Kidney (tissue), 13 donors: ENCODE measurements at regions not wholly inside any gene's neighbourhood (a gene's known extent, or its start where the extent isn't known, plus 50 kb on each side); places are given as distances from the start of the nearest gene placed in this dataset.
A peak's percentile ranks its signal among the peaks of the same experiment; 100 is the strongest.

ENCODE experiments used
- DNase-seq, 5 donors: peaks; one replicate each; pipeline ENCODE4 v3.0.0-alpha.2; 2013 to 2020
- FAIRE-seq: peaks from 2 replicates; lab custom pipeline; 2012; peaks lifted over from hg19 to GRCh38; lab: Jason Lieb, UNC
- H3K27ac ChIP-seq, 2 donors: one replicate each; pipeline ENCODE4 v1.7.0; 2013; ENCODE audit warnings: low read depth in 2 of 2, low read length in 2 of 2, inconsistent platforms in 1 of 2
- H3K27me3 ChIP-seq: one replicate; pipeline ENCODE4 v1.7.1; 2013; ENCODE audit warnings: low read length, inconsistent platforms; ENCODE audit not compliant: control insufficient read depth, insufficient read depth
- H3K36me3 ChIP-seq, 3 donors: one replicate each; pipeline versions ENCODE4 v1.7.0 to v1.7.1; 2013; ENCODE audit warnings: low read length in 3 of 3, control low read depth in 1 of 3, inconsistent platforms in 1 of 3; ENCODE audit not compliant: insufficient read depth in 3 of 3, control insufficient read depth in 2 of 3
- H3K4me1 ChIP-seq, 3 donors: one replicate each; pipeline versions ENCODE4 v1.7.0 to v1.7.1; 2013; ENCODE audit warnings: low read length in 3 of 3, inconsistent platforms in 1 of 3, low read depth in 1 of 3; ENCODE audit not compliant: control insufficient read depth in 2 of 3, insufficient read depth in 2 of 3
- H3K4me3 ChIP-seq, 3 donors: one replicate each; pipeline versions ENCODE4 v1.7.0 to v1.8.1; 2013; ENCODE audit warnings: low read length in 3 of 3, control low read depth in 1 of 3, inconsistent platforms in 1 of 3
- H3K9ac ChIP-seq, 3 donors: one replicate each; pipeline versions ENCODE4 v1.7.0 to v1.7.1; 2013; ENCODE audit warnings: low read length in 3 of 3, control low read depth in 1 of 3, inconsistent platforms in 1 of 3
- H3K9me3 ChIP-seq, 3 donors: one replicate each; pipeline versions ENCODE4 v1.7.0 to v1.7.1; 2013; ENCODE audit warnings: low read length in 3 of 3, control low read depth in 1 of 3, inconsistent platforms in 1 of 3; ENCODE audit not compliant: control insufficient read depth in 2 of 3, insufficient read depth in 1 of 3
- intact Hi-C: fragments of 100-400 bp; cut with DNase I; formaldehyde crosslinking; loops from one replicate; pipeline ENCODE4 v1.11.1; 2022
- TF ChIP-seq, protein P1 (sequence below): IDR thresholded peaks from 3 replicates; pipeline ENCODE4 v1.5.1; 2012; ENCODE audit warnings: mild to moderate bottlenecking, moderate library complexity, borderline replicate concordance; ENCODE audit not compliant: insufficient read depth; ENCODE audit errors: extremely low read depth
- donor health status: control.
- donor health status: control.
- donor health status: control.
- donor health status: control.
- donor health status: control.
- donor health status: DM: yes; HTN: yes; CAD: no.
- donor health status: Normal renal cell carcinoma (clear cell type).

DNA sequence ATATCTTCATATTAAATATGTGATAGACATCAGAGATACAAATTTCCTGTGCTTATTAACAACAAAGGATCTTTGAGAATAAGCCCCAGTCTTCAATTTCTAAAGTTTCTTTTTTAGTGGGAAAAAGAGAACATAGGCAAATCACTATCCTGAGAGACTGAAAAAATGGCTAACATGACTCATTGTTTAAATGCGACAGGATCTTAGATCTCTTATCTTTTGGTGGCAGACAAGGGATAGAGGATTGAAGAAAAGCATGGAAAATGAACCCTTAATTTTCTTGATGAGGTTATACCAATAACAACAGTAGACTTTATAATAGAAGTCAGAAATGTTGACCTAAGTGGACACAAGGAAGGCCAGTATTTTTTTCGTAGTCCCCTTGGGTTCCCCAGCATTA is 178.6 kb upstream of the MAP3K7 start:
- no peaks in the 10 kb centered on the region for H3K4me1 ChIP-seq
- no peak for DNase-seq
- no peak for FAIRE-seq
- no peak overlapping the region for H3K4me3 ChIP-seq
- no peaks in the 10 kb centered on the region for H3K27me3 ChIP-seq
- no peak overlapping the region for H3K9ac ChIP-seq
- no peak overlapping the region for H3K27ac ChIP-seq
- TF ChIP-seq, protein P1, sequence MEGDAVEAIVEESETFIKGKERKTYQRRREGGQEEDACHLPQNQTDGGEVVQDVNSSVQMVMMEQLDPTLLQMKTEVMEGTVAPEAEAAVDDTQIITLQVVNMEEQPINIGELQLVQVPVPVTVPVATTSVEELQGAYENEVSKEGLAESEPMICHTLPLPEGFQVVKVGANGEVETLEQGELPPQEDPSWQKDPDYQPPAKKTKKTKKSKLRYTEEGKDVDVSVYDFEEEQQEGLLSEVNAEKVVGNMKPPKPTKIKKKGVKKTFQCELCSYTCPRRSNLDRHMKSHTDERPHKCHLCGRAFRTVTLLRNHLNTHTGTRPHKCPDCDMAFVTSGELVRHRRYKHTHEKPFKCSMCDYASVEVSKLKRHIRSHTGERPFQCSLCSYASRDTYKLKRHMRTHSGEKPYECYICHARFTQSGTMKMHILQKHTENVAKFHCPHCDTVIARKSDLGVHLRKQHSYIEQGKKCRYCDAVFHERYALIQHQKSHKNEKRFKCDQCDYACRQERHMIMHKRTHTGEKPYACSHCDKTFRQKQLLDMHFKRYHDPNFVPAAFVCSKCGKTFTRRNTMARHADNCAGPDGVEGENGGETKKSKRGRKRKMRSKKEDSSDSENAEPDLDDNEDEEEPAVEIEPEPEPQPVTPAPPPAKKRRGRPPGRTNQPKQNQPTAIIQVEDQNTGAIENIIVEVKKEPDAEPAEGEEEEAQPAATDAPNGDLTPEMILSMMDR: no peak
- H3K9me3 ChIP-seq: no peaks in the 10 kb centered on the region
- intact Hi-C loops: no loop called here
- H3K36me3 ChIP-seq: no peaks in the 10 kb centered on the region

DNA sequence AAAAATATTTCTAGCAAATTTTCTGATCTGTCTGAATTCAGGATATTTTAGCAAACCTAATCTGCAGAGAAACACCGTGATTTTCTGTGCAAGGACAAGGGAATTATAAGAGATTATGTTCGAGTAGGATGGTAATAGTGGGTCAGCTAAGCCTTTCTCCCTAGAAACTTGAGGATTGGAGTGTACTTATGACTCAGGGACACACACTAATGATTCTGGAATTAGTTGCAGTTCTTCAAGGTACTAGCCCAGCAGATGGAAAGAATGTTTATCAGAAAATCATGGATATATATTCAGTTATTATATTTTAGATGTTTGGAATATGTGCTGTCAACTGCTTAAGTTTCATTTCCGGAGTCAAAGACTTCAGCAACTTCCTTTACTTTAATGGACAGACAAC is 177.1 kb upstream of the MAP3K7 start:
- Histone ChIP-seq H3K27ac (no peak overlapping the region), H3K36me3 (no peaks in the 10 kb centered on the region), H3K4me3 (no peak overlapping the region), H3K9me3 (no peaks in the 10 kb centered on the region), H3K4me1 (no peaks in the 10 kb centered on the region), H3K9ac (no peak overlapping the region), H3K27me3 (no peaks in the 10 kb centered on the region)
- TF ChIP-seq, protein P1: no peak
- no peak for FAIRE-seq
- DNase-seq: no peak
- intact Hi-C loops: no loop called here

DNA sequence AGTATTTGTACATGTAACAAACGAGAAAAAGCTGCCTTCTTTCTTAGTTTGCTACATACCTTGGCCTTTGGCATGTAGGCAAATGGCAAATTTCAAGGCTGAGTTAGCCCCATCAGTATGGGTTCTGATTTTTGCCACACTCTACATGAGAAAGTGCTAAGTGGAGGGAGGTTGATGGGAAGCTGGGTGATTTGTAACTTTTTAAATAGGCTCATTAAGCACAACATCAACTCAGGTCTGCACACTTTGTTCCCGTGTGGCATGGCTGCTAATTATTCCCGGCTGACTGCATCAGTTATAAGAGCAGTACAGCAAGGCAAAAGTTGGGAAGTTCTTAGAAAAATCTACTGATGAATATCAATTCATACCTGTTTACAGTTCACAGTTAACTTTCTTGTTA is 172.8 kb upstream of the MAP3K7 start:
- Histone ChIP-seq H3K9me3 (no peaks in the 10 kb centered on the region), H3K27ac (no peak overlapping the region), H3K4me1 (no peaks in the 10 kb centered on the region), H3K27me3 (no peaks in the 10 kb centered on the region), H3K9ac (no peak overlapping the region), H3K4me3 (no peak overlapping the region), H3K36me3 (no peaks in the 10 kb centered on the region)
- FAIRE-seq (no peak), DNase-seq (peak in 3 of 5 donors; percentile 44 to 69 (median 64))
- intact Hi-C loops: no loop called here
- TF ChIP-seq, protein P1: no peak

DNA sequence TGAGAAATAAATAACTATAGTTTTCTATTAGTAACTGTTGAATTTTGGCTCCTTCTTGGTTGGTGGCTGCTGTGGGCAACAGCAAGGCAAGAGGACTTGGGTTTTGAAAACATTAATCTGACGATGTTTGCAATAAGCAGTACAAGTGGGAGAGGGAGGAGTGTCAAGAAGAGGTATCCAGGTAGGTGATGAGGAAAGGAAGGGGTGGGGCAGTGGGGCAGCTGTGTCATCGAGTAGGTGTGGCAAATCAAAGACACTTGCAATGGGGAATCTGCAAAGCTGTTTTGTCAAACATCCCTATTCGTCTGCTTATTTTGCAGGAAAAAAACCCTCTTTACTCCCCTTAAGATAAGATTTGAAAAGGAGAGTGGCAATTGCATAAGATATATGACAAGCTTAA is 171.9 kb upstream of the MAP3K7 start:
- H3K9me3 ChIP-seq: no peaks in the 10 kb centered on the region
- TF ChIP-seq, protein P1: no peak
- peaks cover 0 to 3% (median 0%) of the 10 kb centered on the region in 3 donors for H3K4me1 ChIP-seq
- intact Hi-C loops: no loop called here
- DNase-seq (no peak), FAIRE-seq (no peak)
- H3K4me3 ChIP-seq: no peak overlapping the region
- H3K27ac ChIP-seq: no peak overlapping the region
- H3K9ac ChIP-seq: no peak overlapping the region
- H3K27me3 ChIP-seq: no peaks in the 10 kb centered on the region
- H3K36me3 ChIP-seq: no peaks in the 10 kb centered on the region
